Gastroesophageal sphincter (tissue), 4 donors: ENCODE measurements at regions not wholly inside any gene's neighbourhood (a gene's known extent, or its start where the extent isn't known, plus 50 kb on each side); places are given as distances from the start of the nearest gene placed in this dataset.

ENCODE experiments used
- ATAC-seq: fragments of 150-250 bp; one replicate; pipeline ENCODE4 v1.9.1; 2016; ENCODE audit warnings: mild to moderate bottlenecking, moderate library complexity
- H3K27ac ChIP-seq, 4 donors: fragments of 200-600 bp; sonication (generic) in 3 of 4; 1 replicate in 3 of 4; 2 replicates in 1 of 4; pipeline ENCODE4 v1.5.1; 2016 to 2019
- H3K27me3 ChIP-seq: fragments of 200-600 bp; sonication (generic); one replicate; pipeline ENCODE4 v1.5.1; 2019
- H3K36me3 ChIP-seq, 2 donors: fragments of 200-600 bp; sonication (generic); one replicate each; pipeline ENCODE4 v1.5.1; 2019; ENCODE audit warnings: control low read depth in 1 of 2
- H3K4me1 ChIP-seq, 3 donors: fragments of 200-600 bp; sonication (generic); 1 replicate in 2 of 3; 2 replicates in 1 of 3; pipeline ENCODE4 v1.5.1; 2016 to 2019; ENCODE audit warnings: control low read depth in 2 of 3
- H3K4me3 ChIP-seq, 2 donors: fragments of 200-600 bp; sonication (generic); one replicate each; pipeline ENCODE4 v1.5.1; 2019; ENCODE audit warnings: mild to moderate bottlenecking in 1 of 2, moderate library complexity in 1 of 2
- H3K9me3 ChIP-seq, 3 donors: fragments of 200-600 bp; sonication (generic); one replicate each; pipeline ENCODE4 v1.5.1; 2017 to 2019; ENCODE audit warnings: control low read depth in 2 of 3
- CTCF ChIP-seq, 4 experiments: fragments of 200-600 bp in 2 of 4; fragments of 450-650 bp in 2 of 4; sonication (generic) in 1 of 4; IDR thresholded peaks; one replicate each; pipeline ENCODE4 v1.5.1; 2017 to 2019; ENCODE audit warnings: antibody characterized with exemption in 4 of 4, mild to moderate bottlenecking in 2 of 4, moderate library complexity in 2 of 4
- EP300 ChIP-seq: sonication (generic); formaldehyde crosslinking; IDR thresholded peaks from one replicate; pipeline ENCODE4 v1.6.1; 2017; ENCODE audit warnings: antibody characterized with exemption, mild to moderate bottlenecking
- POLR2A ChIP-seq, 2 donors: fragments of 450-650 bp; IDR thresholded peaks; one replicate each; pipeline ENCODE4 v1.6.1; 2017; ENCODE audit warnings: antibody characterized with exemption in 2 of 2, mild to moderate bottlenecking in 2 of 2, moderate library complexity in 1 of 2
- POLR2AphosphoS5 ChIP-seq: sonication (generic); formaldehyde crosslinking; IDR thresholded peaks from one replicate; pipeline ENCODE4 v1.6.1; 2017; ENCODE audit warnings: antibody characterized with exemption
- WGBS, 2 donors: methylation state at CpG; one replicate each; pipeline ENCODE4 v1.1.5; 2018; ENCODE audit warnings: low coverage in 1 of 2; 5-methylcytosine and 5-hydroxymethylcytosine counted together

- no peaks in the 10 kb centered on the region for H3K4me1 ChIP-seq
- H3K36me3 ChIP-seq: no peaks in the 10 kb centered on the region
- no peak for ATAC-seq
- no peak overlapping the region for H3K4me3 ChIP-seq
- 55 to 57% methylated on average over 3 to 5 of the region's 5 CpGs for WGBS, 2 donors
- H3K27ac ChIP-seq: no peak overlapping the region
- no peaks in the 10 kb centered on the region for H3K9me3 ChIP-seq
- no peaks in the 10 kb centered on the region for H3K27me3 ChIP-seq
- TF ChIP-seq POLR2A (IDR thresholded peaks at IDR 0.05) (no peak), CTCF (IDR thresholded peaks at IDR 0.05) (no peak)
Observed at GRCh38 chr2:177024765-177025164, 187.8 kb upstream of the HNRNPA3 start.

- WGBS, 2 donors: 46% methylated on average over 2 of the region's 2 CpGs; no CpG with 5 or more reads in 1 of the 2 donors
Observed at GRCh38 chr2:177026253-177026652, 186.3 kb upstream of the HNRNPA3 start.

GRCh38 chr2:177026956-177027355, 185.6 kb upstream of the HNRNPA3 start:
- ATAC-seq: no peak
- Histone ChIP-seq H3K27ac (no peak overlapping the region), H3K4me3 (no peak overlapping the region), H3K36me3 (no peaks in the 10 kb centered on the region), H3K4me1 (no peaks in the 10 kb centered on the region), H3K9me3 (no peaks in the 10 kb centered on the region), H3K27me3 (no peaks in the 10 kb centered on the region)
- WGBS, 2 donors: 50 to 52% methylated on average over 2 of the region's 2 CpGs
- no peak for TF ChIP-seq POLR2A (IDR thresholded peaks at IDR 0.05)
- no peak for TF ChIP-seq EP300
- no peak for TF ChIP-seq CTCF (IDR thresholded peaks at IDR 0.05)
- no peak for TF ChIP-seq POLR2AphosphoS5

More at GRCh38 chr2:177026253-177026652, 186.3 kb upstream of the HNRNPA3 start:
- Histone ChIP-seq H3K27me3 (no peaks in the 10 kb centered on the region), H3K27ac (no peak overlapping the region), H3K4me3 (no peak overlapping the region), H3K36me3 (no peaks in the 10 kb centered on the region), H3K4me1 (no peaks in the 10 kb centered on the region), H3K9me3 (no peaks in the 10 kb centered on the region)
- ATAC-seq: no peak
- TF ChIP-seq CTCF (IDR thresholded peaks at IDR 0.05) (no peak), POLR2AphosphoS5 (no peak), EP300 (no peak), POLR2A (IDR thresholded peaks at IDR 0.05) (no peak)

- Histone ChIP-seq H3K27me3 (no peaks in the 10 kb centered on the region), H3K9me3 (no peaks in the 10 kb centered on the region), H3K27ac (no peak overlapping the region), H3K4me1 (no peaks in the 10 kb centered on the region), H3K4me3 (no peak overlapping the region), H3K36me3 (no peaks in the 10 kb centered on the region)
- 80 to 96% methylated on average over 2 of the region's 2 CpGs for WGBS, 2 donors
- TF ChIP-seq CTCF (IDR thresholded peaks at IDR 0.05): no peak
- no peak for TF ChIP-seq POLR2A (IDR thresholded peaks at IDR 0.05)
- no peak for TF ChIP-seq EP300
- TF ChIP-seq POLR2AphosphoS5: no peak
- ATAC-seq: no peak
Observed at GRCh38 chr2:177028296-177028695, 184.3 kb upstream of the HNRNPA3 start.

GRCh38 chr2:177029075-177029474, 183.5 kb upstream of the HNRNPA3 start:
- 88 to 93% methylated on average over 2 of the region's 2 CpGs for WGBS, 2 donors
- no peaks in the 10 kb centered on the region for H3K4me1 ChIP-seq
- TF ChIP-seq POLR2AphosphoS5: no peak
- no peak for TF ChIP-seq EP300
- TF ChIP-seq POLR2A (IDR thresholded peaks at IDR 0.05): no peak
- no peak for TF ChIP-seq CTCF (IDR thresholded peaks at IDR 0.05)

More at GRCh38 chr2:177029075-177029474, 183.5 kb upstream of the HNRNPA3 start:
- ATAC-seq: no peak
- H3K27me3 ChIP-seq: no peaks in the 10 kb centered on the region
- no peaks in the 10 kb centered on the region for H3K36me3 ChIP-seq
- H3K27ac ChIP-seq: no peak overlapping the region
- no peak overlapping the region for H3K4me3 ChIP-seq
- no peaks in the 10 kb centered on the region for H3K9me3 ChIP-seq
